Activated CD4-positive, CD25-positive, alpha-beta regulatory T cell treated with anti-CD3 and anti-CD28 coated beads, Interleukin-2, amount 50 U/mL, for 24 hours (primary cell): ENCODE measurements at regions not wholly inside any gene's neighbourhood (a gene's known extent, or its start where the extent isn't known, plus 50 kb on each side); places are given as distances from the start of the nearest gene placed in this dataset.
"Not testable (repeated sequence)": the region's sequence is repeated elsewhere in the genome, so short reads cannot be mapped to it uniquely, and the experiment has no call there.

Experiments used
- ATAC-seq, 2 donors: fragments of 150-1000 bp; cut with Tn5 transposase; one replicate each; pipeline ENCODE4 v1.10.0; 2021; ENCODE audit warnings: mild to moderate bottlenecking in 1 of 2, moderate library complexity in 1 of 2

GRCh38 chr1:113305029-113305428 is 85.3 kb upstream of the MAGI3 start:
- ATAC-seq: not testable (repeated sequence)

GRCh38 chr1:113307771-113308445 is 82.4 kb upstream of the MAGI3 start:
- no peak for ATAC-seq

- not testable (repeated sequence) for ATAC-seq
Measured at GRCh38 chr1:113312651-113313050, 77.7 kb upstream of the MAGI3 start.

GRCh38 chr1:113314600-113314999 is 75.7 kb upstream of the MAGI3 start:
- ATAC-seq: no peak

- ATAC-seq: no peak
Measured at GRCh38 chr1:113320272-113320671, 70.0 kb upstream of the MAGI3 start.

- no peak for ATAC-seq
Measured at GRCh38 chr1:113320972-113321680, 69.2 kb upstream of the MAGI3 start.

- no peak for ATAC-seq
Measured at GRCh38 chr1:113321771-113322387, 68.4 kb upstream of the MAGI3 start.

GRCh38 chr1:113322439-113322838 is 67.9 kb upstream of the MAGI3 start:
- no peak for ATAC-seq

- ATAC-seq: no peak
Measured at GRCh38 chr1:113325022-113325421, 65.3 kb upstream of the MAGI3 start.

GRCh38 chr1:113326976-113327375 is 63.3 kb upstream of the MAGI3 start:
- ATAC-seq: no peak

GRCh38 chr1:113333056-113333455 is 57.3 kb upstream of the MAGI3 start:
- ATAC-seq: no peak

- ATAC-seq: no peak
Measured at GRCh38 chr1:113340038-113340437, 50.3 kb upstream of the MAGI3 start.
